Endothelial cell of umbilical vein (primary cell): ENCODE measurements at regions not wholly inside any gene's neighbourhood (a gene's known extent, or its start where the extent isn't known, plus 50 kb on each side); places are given as distances from the start of the nearest gene placed in this dataset.

Source experiments
- BruUV-seq: library from RNA; stranded (reverse); fragments of 400-500 nt; replicated peaks from 2 replicates; lab custom pipeline; 2021; lab: Mats Ljungman, UMichigan
- CTCF ChIA-PET: fragments of 300-600, 350-600 bp; sonication (Branson Sonifier 250); formaldehyde crosslinking; loops from one replicate; lab custom pipeline; 2021; ENCODE audit warnings: antibody characterized with exemption, inconsistent platforms; lab: Charles Lee
- POLR2A ChIA-PET: fragments of 300-600, 350-600 bp; sonication (Branson Sonifier 250); formaldehyde crosslinking; loops from one replicate; lab custom pipeline; 2021; ENCODE audit warnings: antibody characterized with exemption, inconsistent platforms; lab: Charles Lee
- DNase-seq: peaks from one replicate; pipeline ENCODE4 v3.0.0-alpha.2; 2011; ENCODE audit warnings: low read depth, low spot score
- FAIRE-seq: peaks from 2 replicates; lab custom pipeline; 2011; peaks lifted over from hg19 to GRCh38; lab: Jason Lieb, UNC
- H2AFZ ChIP-seq: 2 replicates; pipeline ENCODE4 v1.6.0; 2012; ENCODE audit warnings: low read depth, low read length, control low read depth, inconsistent platforms
- H3K27ac ChIP-seq: 2 replicates; pipeline ENCODE4 v1.5.1; 2011; ENCODE audit warnings: low read depth, mild to moderate bottlenecking, control low read depth, low read length, moderate library complexity; ENCODE audit not compliant: insufficient read depth
- H3K27me3 ChIP-seq, 2 experiments: 2 replicates each; pipeline versions ENCODE4 v1.6.0 to v1.6.1; 2011; ENCODE audit warnings: low read length in 2 of 2, mixed read lengths in 1 of 2; ENCODE audit not compliant: control insufficient read depth in 2 of 2, insufficient read depth in 2 of 2
- H3K36me3 ChIP-seq, 2 experiments: 2 replicates in 1 of 2; 3 replicates in 1 of 2; pipeline ENCODE4 v1.5.1; 2011; ENCODE audit warnings: low read length in 2 of 2, mild to moderate bottlenecking in 1 of 2, moderate library complexity in 1 of 2; ENCODE audit not compliant: control insufficient read depth in 2 of 2, insufficient read depth in 2 of 2; ENCODE audit errors: extremely low read depth in 1 of 2
- H3K4me1 ChIP-seq: 3 replicates; pipeline ENCODE4 v1.5.1; 2011; ENCODE audit warnings: mild to moderate bottlenecking, low read length; ENCODE audit not compliant: control insufficient read depth, insufficient read depth; ENCODE audit errors: extremely low read depth
- H3K4me2 ChIP-seq: 2 replicates; pipeline ENCODE4 v1.6.1; 2011; ENCODE audit warnings: low read length, control low read depth, mixed read lengths; ENCODE audit not compliant: insufficient read depth
- H3K4me3 ChIP-seq, 3 experiments: fragments of 200-600 bp in 1 of 3; sonication (generic), shearing (Covaris generic) in 1 of 3; replicated peaks in 1 of 3; 2 replicates each; pipeline ENCODE4 v1.5.1; 2011 to 2016; ENCODE audit warnings: control low read depth in 3 of 3, low read length in 3 of 3, mild to moderate bottlenecking in 2 of 3, inconsistent platforms in 1 of 3, low read depth in 1 of 3, moderate library complexity in 1 of 3; ENCODE audit not compliant: insufficient read depth in 1 of 3
- H3K79me2 ChIP-seq: 2 replicates; pipeline ENCODE4 v1.6.0; 2012; ENCODE audit warnings: low read length, inconsistent platforms; ENCODE audit not compliant: control insufficient read depth, insufficient read depth
- H3K9ac ChIP-seq: replicated peaks from 2 replicates; pipeline ENCODE3; 2011; ENCODE audit warnings: low read length, control low read depth; ENCODE audit not compliant: insufficient read depth; ENCODE audit errors: extremely low read depth
- H3K9me1 ChIP-seq: replicated peaks from 3 replicates; pipeline ENCODE4 v1.6.0; 2011; ENCODE audit warnings: mild to moderate bottlenecking, low read length; ENCODE audit not compliant: control insufficient read depth, insufficient read depth; ENCODE audit errors: extremely low read depth
- H3K9me3 ChIP-seq: replicated peaks from 2 replicates; pipeline ENCODE4 v1.5.1; 2012; ENCODE audit warnings: low read length, inconsistent platforms; ENCODE audit not compliant: control insufficient read depth, insufficient read depth
- H4K20me1 ChIP-seq: replicated peaks from 2 replicates; pipeline ENCODE3; 2011; ENCODE audit warnings: mild to moderate bottlenecking, low read length; ENCODE audit not compliant: control insufficient read depth, insufficient read depth; ENCODE audit errors: extremely low read depth
- EZH2 ChIP-seq: IDR thresholded peaks from 2 replicates; pipeline ENCODE4 v1.6.1; 2012; ENCODE audit warnings: borderline replicate concordance, low read depth, mild to moderate bottlenecking, moderate library complexity, low read length, inconsistent platforms; ENCODE audit not compliant: severe bottlenecking
- FOS ChIP-seq: IDR thresholded peaks from 2 replicates; pipeline ENCODE4 v1.6.1; 2011; ENCODE audit warnings: mild to moderate bottlenecking, low read length, moderate library complexity, borderline replicate concordance; ENCODE audit not compliant: insufficient read depth
- GATA2 ChIP-seq: IDR thresholded peaks from 2 replicates; pipeline ENCODE4 v1.7.0; 2011; ENCODE audit warnings: low read depth, mild to moderate bottlenecking, moderate library complexity, mixed read lengths, low read length; ENCODE audit not compliant: insufficient read length, insufficient read depth
- JUN ChIP-seq: IDR thresholded peaks from 2 replicates; pipeline ENCODE4 v1.6.1; 2011; ENCODE audit warnings: borderline replicate concordance, low read depth; ENCODE audit not compliant: insufficient read length, insufficient read depth
- MYC ChIP-seq: IDR thresholded peaks from one replicate; pipeline ENCODE4 v1.6.1; 2011; ENCODE audit warnings: mild to moderate bottlenecking, low read depth, low read length
- POLR2A ChIP-seq: IDR thresholded peaks from 2 replicates; pipeline ENCODE4 v1.6.1; 2012; ENCODE audit warnings: low read depth, mild to moderate bottlenecking, control low read depth, low read length
- POLR2AphosphoS5 ChIP-seq: IDR thresholded peaks from 2 replicates; pipeline ENCODE4 v1.6.1; 2012; ENCODE audit warnings: low read depth, mild to moderate bottlenecking, control low read depth, low read length, moderate library complexity; ENCODE audit not compliant: insufficient read depth
- dilution Hi-C: fragments of 300-500 bp; cut with MboI; formaldehyde crosslinking; loops from one replicate; pipeline ENCODE4 v1.15.0; 2019; ENCODE audit warnings: low sequenced_read_pairs; ENCODE audit not compliant: extremely low pct_ligation_motif_present
- intact Hi-C: fragments of 100-400 bp; cut with micrococcal nuclease; formaldehyde crosslinking; loops from one replicate; pipeline ENCODE4 v1.10.0; 2022
- TF ChIP-seq, protein P1 (sequence below): IDR thresholded peaks from 2 replicates; pipeline ENCODE4 v1.6.1; 2011; ENCODE audit not compliant: insufficient read depth, insufficient read length
- TF ChIP-seq, protein P2 (sequence below), 2 donors: IDR thresholded peaks; 1 replicate in 1 of 2; 2 replicates in 1 of 2; pipeline ENCODE4 v1.5.1; 2011; ENCODE audit warnings: low read length in 2 of 2, mild to moderate bottlenecking in 2 of 2, moderate library complexity in 2 of 2, control low read depth in 1 of 2, inconsistent platforms in 1 of 2, low read depth in 1 of 2; ENCODE audit not compliant: insufficient read depth in 1 of 2; ENCODE audit errors: extremely low read depth in 1 of 2

DNA sequence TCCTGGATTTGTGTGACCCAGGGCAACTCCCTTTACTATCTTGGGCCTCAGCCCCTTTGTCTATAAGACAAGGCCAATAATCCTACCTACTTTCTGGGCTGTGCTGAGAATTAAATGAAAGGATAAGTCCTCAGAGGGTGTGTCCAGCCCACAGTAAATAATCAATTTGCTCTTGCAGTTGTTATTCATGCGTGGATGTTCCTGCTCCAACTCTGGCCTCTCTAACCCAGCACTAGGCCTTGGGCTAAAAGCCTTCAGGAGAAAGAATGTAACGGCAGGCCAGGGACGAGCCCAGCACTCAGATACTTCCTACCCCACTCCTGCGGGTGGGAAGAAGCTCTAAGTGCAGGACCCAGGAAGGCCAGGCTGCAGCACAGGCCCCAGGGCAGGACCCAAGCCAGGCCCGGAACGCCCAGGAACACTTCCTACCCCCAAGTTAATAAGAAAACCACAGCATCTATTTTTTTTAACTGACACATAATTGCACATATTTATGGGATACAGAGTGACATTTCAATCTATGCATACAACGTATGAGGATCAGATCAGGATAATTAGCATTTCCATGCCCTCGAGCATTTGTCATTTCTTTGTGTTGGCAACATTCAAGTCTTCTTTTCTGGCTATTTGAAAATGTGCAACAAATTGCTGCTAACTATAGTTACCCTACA lies 179.6 kb upstream of the RBPJ start:
- POLR2A ChIA-PET: no interaction called here
- dilution Hi-C loops: no loop called here

More for the DNA sequence above, 179.6 kb upstream of the RBPJ start:
- H3K27me3 ChIP-seq: no peaks in the 10 kb centered on the region
- BruUV-seq: no TSS peak
- H3K9me1 ChIP-seq: no peaks in the 10 kb centered on the region
- no peaks in the 10 kb centered on the region for H3K4me1 ChIP-seq
- H3K9ac ChIP-seq: no peak overlapping the region
- intact Hi-C loops: no loop called here
- no peak overlapping the region for H3K4me3 ChIP-seq
- H3K36me3 ChIP-seq: no peaks in the 10 kb centered on the region
- no peaks in the 10 kb centered on the region for H3K79me2 ChIP-seq
- H2AFZ ChIP-seq: no peak overlapping the region
- no peaks in the 10 kb centered on the region for H4K20me1 ChIP-seq
- H3K4me2 ChIP-seq: no peak overlapping the region
- no peak for FAIRE-seq
- CTCF ChIA-PET: no interaction called here
- H3K9me3 ChIP-seq: no peaks in the 10 kb centered on the region
- no peak overlapping the region for H3K27ac ChIP-seq
- DNase-seq: no peak
- TF ChIP-seq POLR2A: no peak
- TF ChIP-seq MYC: no peak
- TF ChIP-seq FOS: no peak
- TF ChIP-seq JUN: no peak
- TF ChIP-seq, protein P1, sequence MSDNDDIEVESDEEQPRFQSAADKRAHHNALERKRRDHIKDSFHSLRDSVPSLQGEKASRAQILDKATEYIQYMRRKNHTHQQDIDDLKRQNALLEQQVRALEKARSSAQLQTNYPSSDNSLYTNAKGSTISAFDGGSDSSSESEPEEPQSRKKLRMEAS: no peak
- TF ChIP-seq POLR2AphosphoS5: no peak
- TF ChIP-seq, protein P2, sequence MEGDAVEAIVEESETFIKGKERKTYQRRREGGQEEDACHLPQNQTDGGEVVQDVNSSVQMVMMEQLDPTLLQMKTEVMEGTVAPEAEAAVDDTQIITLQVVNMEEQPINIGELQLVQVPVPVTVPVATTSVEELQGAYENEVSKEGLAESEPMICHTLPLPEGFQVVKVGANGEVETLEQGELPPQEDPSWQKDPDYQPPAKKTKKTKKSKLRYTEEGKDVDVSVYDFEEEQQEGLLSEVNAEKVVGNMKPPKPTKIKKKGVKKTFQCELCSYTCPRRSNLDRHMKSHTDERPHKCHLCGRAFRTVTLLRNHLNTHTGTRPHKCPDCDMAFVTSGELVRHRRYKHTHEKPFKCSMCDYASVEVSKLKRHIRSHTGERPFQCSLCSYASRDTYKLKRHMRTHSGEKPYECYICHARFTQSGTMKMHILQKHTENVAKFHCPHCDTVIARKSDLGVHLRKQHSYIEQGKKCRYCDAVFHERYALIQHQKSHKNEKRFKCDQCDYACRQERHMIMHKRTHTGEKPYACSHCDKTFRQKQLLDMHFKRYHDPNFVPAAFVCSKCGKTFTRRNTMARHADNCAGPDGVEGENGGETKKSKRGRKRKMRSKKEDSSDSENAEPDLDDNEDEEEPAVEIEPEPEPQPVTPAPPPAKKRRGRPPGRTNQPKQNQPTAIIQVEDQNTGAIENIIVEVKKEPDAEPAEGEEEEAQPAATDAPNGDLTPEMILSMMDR (IDR thresholded peaks at IDR 0.05; ENCODE audit: extremely low read depth in 1 of 2, insufficient read depth in 1 of 2, low read depth in 1 of 2, low read length in 2 of 2): no peak
- TF ChIP-seq EZH2: no peak
- TF ChIP-seq GATA2: no peak
